DMS 273 (cell line): ENCODE measurements at regions not wholly inside any gene's neighbourhood (a gene's known extent, or its start where the extent isn't known, plus 50 kb on each side); places are given as distances from the start of the nearest gene placed in this dataset.

Experiments used
- DNase-seq: peaks from one replicate; lab custom pipeline; 2025; ENCODE audit not compliant: unreplicated experiment; lab: John Stamatoyannopoulos, UW

DNA sequence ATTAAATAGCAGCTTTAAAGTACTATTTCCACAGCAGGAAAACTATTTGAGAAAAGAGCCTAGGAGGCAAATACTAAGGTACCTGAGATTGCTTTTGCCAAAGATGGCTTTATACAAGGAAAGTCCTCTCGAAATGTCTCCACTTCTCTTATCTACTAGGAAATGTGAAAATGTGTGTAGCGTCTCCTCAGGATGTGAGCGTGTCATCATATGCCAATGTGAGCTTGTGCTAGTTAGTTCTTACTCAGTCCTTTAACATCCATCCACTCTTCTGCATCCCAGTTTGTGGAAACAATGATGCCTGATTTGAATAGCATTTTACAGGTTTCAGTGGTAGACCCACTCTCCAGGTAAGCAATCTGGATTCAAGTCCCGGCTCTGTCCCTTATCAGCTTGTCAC lies 421.0 kb downstream of the DYNC2H1 start:
- no peak for DNase-seq

DNA sequence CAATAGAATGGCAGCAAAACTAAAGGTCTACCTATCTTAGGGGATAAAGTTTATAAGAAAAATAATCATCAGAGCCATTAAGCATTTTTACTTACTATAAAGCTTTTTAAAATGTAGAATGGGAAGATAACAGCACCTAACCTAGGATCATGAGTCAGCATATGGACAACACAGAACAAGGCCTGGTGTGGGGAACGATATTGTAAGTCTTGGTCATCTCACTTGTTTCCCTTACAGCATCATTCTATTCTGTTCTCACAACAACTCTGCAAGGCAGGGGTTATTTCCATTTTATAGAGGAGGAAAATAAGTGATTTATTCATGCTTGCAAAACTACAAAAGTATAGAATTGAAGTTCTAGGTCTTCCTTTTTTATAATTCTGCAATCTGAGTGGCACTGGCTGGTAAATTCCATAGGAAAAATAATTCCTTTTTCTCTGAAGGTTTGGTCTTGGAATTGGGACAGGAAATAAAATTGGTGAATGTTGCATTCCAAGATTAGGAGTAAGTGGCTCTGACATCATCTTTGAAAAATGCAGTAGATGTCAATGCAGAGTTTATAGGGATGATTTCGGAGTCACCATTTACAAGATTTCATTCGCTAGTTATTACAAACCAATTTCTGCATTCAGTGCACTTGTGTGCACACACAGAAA lies 423.0 kb downstream of the DYNC2H1 start:
- no peak for DNase-seq

- DNase-seq, result no peak
Measured at GRCh38 chr11:103534191-103534590, 425.0 kb downstream of the DYNC2H1 start.

- no peak for DNase-seq
Measured at GRCh38 chr11:103534959-103535358, 425.7 kb downstream of the DYNC2H1 start.

DNA sequence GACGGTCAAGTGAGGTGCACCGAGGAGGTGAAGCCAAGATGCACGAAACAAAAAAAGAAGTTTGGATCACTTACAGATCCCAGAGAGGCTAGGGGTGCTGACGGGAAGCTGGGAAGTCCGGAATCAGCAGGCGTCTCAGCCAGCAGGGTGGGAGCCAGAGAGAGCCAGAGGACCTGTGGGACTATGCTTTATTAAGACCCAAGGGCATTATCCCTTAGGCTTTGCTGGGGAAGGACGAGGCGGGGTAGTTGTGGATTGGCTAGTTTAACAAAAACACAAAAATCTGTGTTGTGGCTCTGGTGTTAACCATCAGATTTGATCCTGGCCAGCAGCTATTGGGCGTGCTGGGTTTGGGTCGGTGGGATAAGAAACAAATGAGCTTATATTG lies 427.1 kb downstream of the DYNC2H1 start:
- DNase-seq, result peak; percentile 43

DNA sequence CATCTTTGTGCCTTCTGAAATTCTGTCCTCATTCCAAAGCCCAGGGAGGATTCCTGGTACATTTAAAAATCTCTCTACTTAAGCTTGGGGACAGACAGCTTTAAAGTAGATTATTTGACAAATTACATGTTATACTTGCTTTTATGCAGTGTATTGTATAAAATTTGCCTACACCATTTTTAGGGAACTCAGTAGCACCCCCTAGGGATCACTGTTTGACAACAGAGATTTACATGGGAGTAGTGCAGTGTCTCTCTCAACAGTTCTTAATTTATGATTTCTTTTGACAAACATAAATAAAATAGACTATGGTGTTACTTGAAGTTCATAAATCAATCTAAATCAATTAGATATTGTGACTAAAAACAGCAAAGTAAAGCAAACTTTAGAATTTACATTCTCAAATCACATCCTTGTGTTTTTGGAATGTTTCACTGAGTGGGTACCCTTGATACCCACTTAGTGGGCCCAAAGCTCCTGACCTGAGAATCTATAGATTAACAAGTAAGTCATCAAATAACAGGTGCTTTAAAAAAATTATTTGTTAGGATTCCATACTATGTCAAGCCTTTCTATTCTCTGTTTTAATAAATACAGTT lies 428.8 kb downstream of the DYNC2H1 start:
- DNase-seq, result peak; percentile 74

GRCh38 chr11:103539166-103539565 lies 429.9 kb downstream of the DYNC2H1 start:
- DNase-seq, result no peak

DNA sequence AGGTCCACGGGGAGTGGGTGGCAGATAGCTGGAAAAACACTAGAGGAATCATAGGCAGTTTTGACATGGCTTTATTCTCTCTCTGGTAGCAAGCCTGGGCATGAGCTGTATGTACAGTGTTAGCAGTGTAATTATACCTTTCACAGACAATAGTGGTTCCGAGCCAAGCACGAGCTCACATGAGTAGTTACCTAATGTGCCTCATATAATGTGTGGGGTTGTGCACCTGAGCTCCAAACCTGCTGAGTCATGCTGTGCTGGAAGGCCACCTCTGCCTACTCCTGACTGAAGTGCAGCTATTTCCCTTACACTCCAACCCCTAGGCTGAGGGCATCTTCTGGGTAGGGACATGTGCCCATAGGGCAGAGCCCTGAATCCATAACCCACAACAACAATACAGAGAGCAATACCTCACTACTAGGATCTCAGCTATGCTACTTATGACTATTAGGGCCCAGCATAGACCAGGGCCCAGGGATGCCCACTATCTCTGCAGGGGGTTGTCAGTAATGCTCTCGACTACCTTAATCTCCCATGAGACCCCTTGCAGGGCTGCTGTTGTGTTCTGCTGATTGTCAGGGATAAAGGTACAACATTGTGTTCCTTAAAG lies 432.1 kb downstream of the DYNC2H1 start:
- peak; percentile 27 for DNase-seq

DNA sequence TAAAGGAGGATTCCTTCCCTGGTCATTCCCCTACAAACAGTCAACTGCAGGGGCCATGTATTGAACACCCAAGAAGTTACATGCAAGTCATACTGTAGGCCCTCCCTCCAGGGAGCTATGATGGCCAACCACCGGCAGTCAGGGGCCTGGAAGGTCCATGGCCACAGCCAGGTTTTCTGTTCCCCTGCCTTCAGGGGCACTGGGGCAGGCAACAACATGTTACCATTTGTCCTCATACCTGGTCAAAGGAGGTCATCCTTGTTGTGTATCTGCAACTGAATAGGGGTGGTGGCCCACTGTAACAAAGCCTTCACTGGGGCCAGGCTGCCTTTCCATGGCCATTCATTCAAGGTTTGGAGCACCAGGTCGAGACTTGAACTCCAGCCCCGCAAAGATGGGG lies 433.6 kb downstream of the DYNC2H1 start:
- no peak for DNase-seq

GRCh38 chr11:103543456-103543855 lies 434.2 kb downstream of the DYNC2H1 start:
- peak; percentile 34 for DNase-seq

DNA sequence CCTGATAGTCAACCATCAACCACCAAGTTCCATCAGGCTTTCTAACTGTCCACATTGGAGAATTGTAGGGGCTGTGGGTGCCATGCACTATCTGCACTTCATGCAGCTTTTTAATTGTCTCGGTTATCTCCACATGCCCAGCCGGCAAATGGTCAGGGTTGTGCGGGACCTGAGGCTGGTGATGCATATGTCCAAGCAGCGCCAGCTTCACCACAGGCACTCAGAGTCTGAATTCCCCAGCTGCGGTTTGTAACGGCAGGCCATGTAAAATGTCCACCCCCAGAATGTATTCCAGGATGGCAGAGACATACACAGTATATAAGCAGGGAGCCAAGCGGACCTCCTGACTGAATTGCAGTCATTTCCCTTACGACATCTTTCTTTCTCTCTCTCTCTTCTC lies 435.6 kb downstream of the DYNC2H1 start:
- no peak for DNase-seq

DNA sequence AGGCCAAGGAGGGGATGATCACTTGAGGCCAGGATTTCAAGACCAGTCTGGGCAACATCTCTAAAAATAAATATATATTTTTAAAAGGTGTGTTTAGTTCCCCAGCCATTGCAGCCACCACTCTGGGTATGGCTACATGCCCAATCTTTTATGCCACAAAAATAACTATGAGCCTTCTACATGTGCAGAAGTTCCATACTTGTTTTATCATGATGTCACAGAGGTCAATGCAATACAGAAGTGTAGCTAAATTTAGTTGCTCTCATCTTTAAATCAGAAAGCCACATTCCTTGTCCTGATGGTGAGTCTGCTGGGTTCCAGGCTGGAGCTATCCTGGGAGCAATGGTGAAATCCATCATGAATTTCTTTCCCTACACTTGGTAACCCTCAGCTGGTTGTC lies 436.3 kb downstream of the DYNC2H1 start:
- no peak for DNase-seq

DNA sequence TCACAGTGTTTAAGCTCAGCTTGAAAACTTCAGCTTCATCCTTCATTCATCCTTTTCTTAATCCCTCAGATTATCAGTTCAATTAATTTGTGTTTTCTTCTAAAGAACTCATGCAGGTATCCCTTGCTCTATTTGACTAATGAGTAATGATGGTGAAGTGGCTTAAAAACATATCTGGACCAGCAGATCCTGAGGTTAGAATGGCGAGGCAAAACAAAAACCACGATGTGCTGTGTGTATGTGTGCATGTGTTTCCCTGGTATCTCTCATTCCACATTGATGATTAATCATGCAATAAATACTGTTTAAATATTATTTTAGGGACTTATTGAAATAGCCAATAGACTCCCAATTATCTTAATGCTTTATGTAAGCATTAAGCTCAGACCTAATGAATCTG lies 437.0 kb downstream of the DYNC2H1 start:
- DNase-seq, result no peak

GRCh38 chr11:103547024-103547423 lies 437.8 kb downstream of the DYNC2H1 start:
- DNase-seq, result no peak

- no peak for DNase-seq
Measured at GRCh38 chr11:103547691-103548090, 438.5 kb downstream of the DYNC2H1 start.

DNA sequence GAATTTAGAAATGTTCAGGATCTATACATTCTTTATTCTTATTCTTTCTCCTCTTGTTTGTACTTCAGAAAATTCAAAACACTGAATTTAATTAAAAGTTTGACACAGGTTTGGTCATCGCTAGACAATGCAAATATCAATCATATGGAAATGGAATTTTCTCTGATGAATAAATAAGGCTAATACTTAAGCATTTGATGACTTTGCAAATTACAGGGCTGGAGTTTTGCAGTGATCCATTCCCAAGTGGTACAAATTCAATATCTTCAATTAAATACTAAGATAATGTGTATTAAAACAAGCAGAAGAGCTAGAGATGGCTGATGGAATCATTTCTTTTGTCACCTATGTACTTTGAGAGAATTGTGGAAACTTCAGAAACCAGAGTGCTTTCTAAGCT lies 439.6 kb downstream of the DYNC2H1 start:
- DNase-seq, result no peak

DNA sequence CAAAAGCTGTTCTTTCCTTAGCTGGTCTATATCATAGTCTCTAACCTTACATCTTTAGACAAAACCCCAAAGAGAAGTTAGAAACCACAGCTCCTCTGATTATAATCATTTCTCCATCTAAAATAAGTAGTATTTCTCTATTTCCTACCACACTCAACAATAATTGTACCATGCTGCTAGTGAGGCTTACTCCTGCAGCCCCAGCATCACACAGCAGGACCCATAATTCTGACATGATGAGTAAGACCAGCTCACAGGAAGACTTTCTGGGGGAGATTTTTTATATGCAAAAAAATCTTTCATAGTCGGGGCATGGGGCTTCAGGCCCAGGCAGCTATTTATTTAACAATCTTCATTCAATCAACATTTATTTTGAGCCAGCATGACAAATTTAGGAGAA lies 441.6 kb downstream of the DYNC2H1 start:
- DNase-seq, result no peak

- DNase-seq, result no peak
Measured at GRCh38 chr11:103552086-103552485, 442.9 kb downstream of the DYNC2H1 start.

GRCh38 chr11:103556171-103556570 lies 446.9 kb downstream of the DYNC2H1 start:
- DNase-seq, result no peak

DNA sequence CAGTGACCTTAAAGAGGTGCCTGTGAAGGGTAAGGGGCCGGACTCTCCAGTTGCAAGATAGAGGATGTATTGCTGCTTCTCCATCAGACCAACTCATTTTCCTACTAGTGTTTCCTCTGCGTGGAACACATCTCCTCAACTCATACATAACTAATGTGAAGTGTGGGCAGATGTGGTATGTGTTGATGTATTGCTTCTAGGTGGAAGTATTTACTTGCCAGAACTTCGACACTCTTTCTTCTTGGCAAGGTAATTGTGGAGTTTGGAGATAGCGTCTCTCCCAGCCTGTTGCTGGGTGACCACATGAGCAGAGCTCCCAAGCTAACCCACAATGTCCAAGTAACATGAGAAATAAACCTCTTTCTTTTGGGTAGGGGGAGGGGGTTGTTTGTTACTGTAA lies 456.9 kb downstream of the DYNC2H1 start:
- DNase-seq, result no peak

GRCh38 chr11:103581760-103582159 lies 454.7 kb upstream of the DDI1 start:
- no peak for DNase-seq

DNA sequence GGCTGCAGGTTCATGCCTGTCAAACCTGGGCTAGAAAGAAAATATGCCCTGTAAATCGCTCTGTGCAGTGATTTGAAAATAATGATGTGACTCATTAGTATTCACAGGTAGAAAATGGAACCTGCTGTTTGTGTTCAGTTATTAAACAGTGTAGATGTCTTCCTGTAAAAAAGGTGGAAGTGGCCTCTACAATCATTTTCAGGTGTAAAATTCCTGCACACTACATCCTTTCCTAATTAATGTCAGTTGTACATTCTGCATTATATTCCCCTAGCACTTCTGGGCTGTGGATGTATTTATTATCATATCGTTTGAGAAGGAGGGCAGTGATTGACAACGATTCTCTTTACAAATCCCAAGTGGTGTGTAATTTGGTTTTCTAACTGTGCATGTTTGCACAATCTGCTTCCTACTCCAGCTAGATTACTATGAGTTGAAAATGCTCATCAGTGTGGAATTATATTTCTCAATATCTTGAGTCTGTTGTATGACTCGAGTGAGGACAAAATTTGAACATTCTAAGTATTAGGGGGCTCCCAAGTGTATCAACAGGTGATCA lies 454.0 kb upstream of the DDI1 start:
- no peak for DNase-seq
